Stimulated activated CD4-positive, alpha-beta T cell treated with anti-CD3 and anti-CD28 coated beads, Interleukin-4, amount 100 ng/mL, for 24 hours (primary cell): ENCODE measurements at regions not wholly inside any gene's neighbourhood (a gene's known extent, or its start where the extent isn't known, plus 50 kb on each side); places are given as distances from the start of the nearest gene placed in this dataset.

Experiments
- DNase-seq: peaks from one replicate; pipeline ENCODE4 v3.0.0-alpha.2; 2020

DNA sequence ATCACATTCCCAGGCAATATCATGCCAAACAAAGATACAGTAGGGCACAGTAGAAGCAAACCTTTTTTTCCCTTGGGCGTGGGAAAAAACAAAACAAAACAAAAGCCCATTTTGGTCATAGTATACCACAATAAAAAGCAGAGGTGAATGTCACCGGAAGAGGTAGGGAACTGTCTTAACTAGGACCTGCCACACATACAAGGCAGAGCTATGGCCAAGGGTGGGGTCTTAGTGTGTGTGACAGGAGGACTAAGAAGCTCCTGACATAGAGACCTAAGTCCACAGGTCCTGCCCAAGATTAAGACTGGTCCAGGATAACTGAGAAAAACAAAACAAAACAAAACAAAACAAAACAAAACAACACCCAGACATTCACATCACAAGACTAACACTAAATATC lies 441.2 kb upstream of the DSEL start:
- no peak for DNase-seq

- no peak for DNase-seq
These were observed 438.1 kb upstream of the DSEL start for GRCh38 chr18:67954594-67954993.

GRCh38 chr18:67951137-67951536 lies 434.6 kb upstream of the DSEL start:
- no peak for DNase-seq

DNA sequence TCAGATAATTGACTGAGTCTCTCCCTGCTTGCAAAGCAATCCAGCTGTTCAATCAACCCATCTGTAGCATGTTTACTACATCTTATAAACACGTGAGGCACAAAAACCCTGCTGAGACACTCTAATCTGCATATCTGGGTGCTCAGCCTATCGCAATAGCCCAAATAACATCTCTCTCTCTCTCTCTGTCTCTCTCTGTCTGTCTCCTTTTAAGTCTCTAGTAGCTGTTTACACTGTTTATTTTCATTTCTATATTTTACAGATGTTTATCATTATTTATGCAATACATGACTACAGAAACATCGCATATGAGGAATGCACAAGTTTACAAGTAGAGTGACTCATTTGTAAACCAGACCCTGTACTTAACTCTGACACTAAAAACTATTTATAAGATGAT lies 422.1 kb upstream of the DSEL start:
- DNase-seq = no peak

- DNase-seq = no peak
These were observed 419.1 kb upstream of the DSEL start for GRCh38 chr18:67935638-67936037.

- DNase-seq = no peak
These were observed 416.8 kb upstream of the DSEL start for GRCh38 chr18:67933271-67933670.

DNA sequence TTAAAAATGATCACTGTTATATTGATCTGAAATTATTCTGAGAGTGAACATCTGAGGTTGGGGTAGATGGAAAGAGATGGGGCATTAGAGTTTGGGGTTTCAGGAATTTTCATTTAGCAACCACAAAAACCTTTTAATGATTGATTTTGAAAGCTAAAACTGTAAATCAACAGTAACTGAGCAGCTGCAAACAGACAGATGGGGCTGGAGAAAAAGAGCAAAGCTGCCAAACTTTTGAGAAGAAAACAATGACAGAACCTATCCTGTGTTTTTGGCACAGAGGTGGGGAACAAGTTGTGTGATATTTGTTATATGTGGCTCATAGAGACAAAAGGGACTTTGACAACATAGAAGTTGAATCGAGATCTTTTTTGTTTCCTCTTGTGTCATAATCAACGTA lies 415.8 kb upstream of the DSEL start:
- no peak for DNase-seq

DNA sequence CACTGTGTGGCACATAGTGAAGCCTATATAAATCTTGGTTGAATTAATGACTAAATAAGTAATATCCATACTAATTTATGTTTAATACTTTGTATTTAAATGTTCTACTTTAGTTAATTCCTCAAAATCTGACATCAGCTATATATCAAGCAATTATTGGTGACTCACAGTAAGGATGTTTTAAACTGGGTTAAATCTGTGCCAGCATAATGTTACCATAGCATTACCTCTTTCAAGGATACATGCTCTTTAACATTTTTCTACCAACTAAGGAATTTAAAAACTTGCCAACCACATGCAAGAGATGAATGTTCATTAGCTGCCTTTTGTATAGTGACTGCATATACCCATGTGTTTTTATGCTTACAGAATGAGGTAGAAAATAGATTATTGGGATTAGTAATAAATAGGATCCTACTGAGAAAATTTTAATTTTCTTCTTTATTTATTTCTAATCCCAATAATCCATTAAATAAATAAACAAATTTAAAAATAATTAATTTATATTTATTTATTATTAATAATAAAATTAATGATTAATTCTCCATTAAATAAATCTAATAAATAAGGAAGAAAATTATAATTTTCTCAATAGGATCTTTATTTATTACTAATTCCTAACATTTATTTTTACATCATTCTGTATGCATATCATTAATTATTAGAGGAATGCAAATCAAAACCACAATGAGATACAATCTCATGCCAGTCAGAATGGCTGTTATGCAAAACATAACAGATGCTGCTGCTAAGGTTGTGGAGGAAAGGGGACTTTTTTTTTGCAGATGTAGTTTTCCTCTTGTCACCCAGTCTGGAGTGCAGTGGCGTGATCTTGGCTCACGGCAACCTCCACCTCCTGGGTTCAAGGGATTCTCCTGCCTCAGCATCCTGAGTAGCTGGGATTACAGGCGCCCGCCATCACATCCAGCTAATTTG lies 410.7 kb upstream of the DSEL start:
- DNase-seq = no peak

- DNase-seq = no peak
These were observed 408.1 kb upstream of the DSEL start for GRCh38 chr18:67924656-67925055.

GRCh38 chr18:67919316-67919715 lies 402.8 kb upstream of the DSEL start:
- no peak for DNase-seq

GRCh38 chr18:67916097-67916496 lies 399.6 kb upstream of the DSEL start:
- no peak for DNase-seq

GRCh38 chr18:67913040-67913439 lies 396.5 kb upstream of the DSEL start:
- no peak for DNase-seq

GRCh38 chr18:67901573-67901972 lies 385.1 kb upstream of the DSEL start:
- DNase-seq = no peak

- no peak for DNase-seq
These were observed 379.9 kb upstream of the DSEL start for GRCh38 chr18:67896451-67896850.

DNA sequence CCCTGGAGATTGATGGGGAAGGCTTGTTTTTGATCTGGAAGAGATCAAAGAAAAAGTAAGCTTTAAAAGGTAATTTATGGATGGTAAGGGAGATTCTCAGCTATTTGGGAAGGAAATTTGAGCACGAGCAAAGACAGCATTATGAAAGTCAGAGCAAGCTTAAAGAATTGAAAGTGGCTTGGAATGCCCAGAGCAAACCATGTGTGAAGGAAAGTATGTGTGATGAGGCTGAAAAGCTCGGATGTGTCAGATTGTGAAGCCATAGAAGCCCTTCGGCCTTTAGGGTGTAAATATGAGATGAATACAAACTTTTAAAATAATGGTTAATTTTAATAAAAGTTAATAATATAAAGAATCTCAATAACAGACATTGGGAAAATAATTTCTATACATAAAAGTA lies 377.4 kb upstream of the DSEL start:
- DNase-seq = no peak

DNA sequence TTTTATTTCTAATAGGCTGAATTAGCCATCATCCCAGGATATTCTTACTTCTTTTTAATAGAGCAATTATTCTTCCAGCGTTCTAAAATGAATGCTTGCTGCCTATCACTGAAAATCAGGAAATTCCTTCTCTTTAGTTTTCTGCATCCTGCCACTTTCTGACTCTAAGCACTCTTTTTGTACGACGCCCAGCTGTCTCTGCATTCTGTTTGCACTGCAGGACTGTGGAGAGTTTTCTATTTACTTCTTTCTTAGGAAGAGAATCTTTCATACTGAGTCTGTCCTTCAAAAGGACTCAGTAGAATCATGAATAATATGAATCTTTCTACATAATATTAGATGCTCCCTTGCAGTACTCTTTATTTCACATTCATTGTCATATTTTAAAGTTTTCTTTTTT lies 360.4 kb upstream of the DSEL start:
- no peak for DNase-seq

DNA sequence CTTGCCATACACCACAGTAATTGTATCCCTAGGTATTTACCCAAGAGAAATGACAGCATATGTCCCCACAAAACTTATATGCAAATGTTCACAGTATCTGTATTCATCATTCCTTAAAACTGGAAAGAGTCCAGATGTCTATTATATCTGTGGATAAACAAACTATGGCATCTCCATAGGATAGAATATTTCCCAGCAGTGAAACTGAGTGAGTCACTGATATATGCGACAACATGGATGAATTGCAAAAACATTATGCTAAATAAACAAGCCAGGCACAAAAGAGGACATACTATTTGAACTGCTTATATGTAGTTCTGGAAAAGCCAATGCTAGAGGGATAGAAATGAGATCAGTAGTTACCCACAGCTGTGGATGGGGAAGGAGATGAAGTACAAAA lies 359.4 kb upstream of the DSEL start:
- no peak for DNase-seq

DNA sequence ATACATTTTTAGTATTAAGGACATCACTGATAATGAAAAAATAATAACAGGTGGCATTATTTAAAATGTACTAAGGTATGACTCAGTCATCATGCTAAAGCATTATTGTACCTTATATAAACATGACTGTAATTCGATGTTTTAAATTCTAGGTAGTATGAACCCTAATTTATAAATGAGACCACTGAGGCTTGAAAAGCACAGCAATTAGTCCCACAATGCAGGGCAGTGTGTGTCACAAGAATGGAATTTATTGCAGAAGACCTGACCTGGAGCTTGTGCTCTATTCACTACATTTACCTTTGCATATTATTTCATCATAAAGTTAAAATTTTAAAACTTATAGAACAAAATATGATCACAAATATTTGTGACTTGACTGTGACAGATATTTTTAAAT lies 358.5 kb upstream of the DSEL start:
- no peak for DNase-seq

GRCh38 chr18:67865400-67865799 lies 348.9 kb upstream of the DSEL start:
- no peak for DNase-seq

GRCh38 chr18:67864677-67865340 lies 348.3 kb upstream of the DSEL start:
- DNase-seq = no peak

GRCh38 chr18:67862069-67862468 lies 345.5 kb upstream of the DSEL start:
- no peak for DNase-seq

- no peak for DNase-seq
These were observed 337.8 kb upstream of the DSEL start for GRCh38 chr18:67854340-67854739.

- no peak for DNase-seq
These were observed 330.0 kb upstream of the DSEL start for GRCh38 chr18:67846422-67847098.

DNA sequence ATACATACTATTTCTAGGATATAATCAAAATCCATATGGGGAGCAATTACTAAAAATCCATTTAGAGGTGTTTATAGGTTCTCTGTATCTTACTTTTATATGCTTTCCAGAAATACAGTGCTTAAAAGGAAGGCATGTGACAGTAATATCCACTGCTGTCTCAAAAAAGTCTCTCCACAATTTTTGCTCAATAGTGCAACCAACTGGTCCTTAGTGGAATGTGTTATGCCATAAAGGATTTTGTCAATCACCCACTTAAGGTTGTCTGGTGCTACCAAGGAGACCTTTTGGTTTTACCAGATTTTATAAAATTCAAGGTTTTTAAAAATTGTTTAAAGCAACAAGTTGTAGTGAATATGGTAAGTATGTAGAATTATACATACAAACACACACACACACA lies 328.5 kb upstream of the DSEL start:
- no peak for DNase-seq
